ENCODE measurements at regions not wholly inside any gene's neighbourhood (a gene's known extent, or its start where the extent isn't known, plus 50 kb on each side); places are given as distances from the start of the nearest gene placed in this dataset.
"Not testable (repeated sequence)": the region's sequence is repeated elsewhere in the genome, so short reads cannot be mapped to it uniquely, and the experiment has no call there.

GRCh38 chrY:20042993-20043392 is 298.5 kb upstream of the KDM5D start:
- DNase-seq, result no peak

- no peak for DNase-seq
Observed at GRCh38 chrY:20025676-20026075, 281.1 kb upstream of the KDM5D start.

- not testable (repeated sequence) for DNase-seq
Observed at GRCh38 chrY:19993410-19993809, 248.9 kb upstream of the KDM5D start.

GRCh38 chrY:19973012-19973411 is 228.5 kb upstream of the KDM5D start:
- no peak for DNase-seq

GRCh38 chrY:19947702-19948101 is 203.2 kb upstream of the KDM5D start:
- DNase-seq, result no peak

- DNase-seq, result no peak
Observed at GRCh38 chrY:19899011-19899410, 154.5 kb upstream of the KDM5D start.

GRCh38 chrY:19892076-19892964 is 147.8 kb upstream of the KDM5D start:
- peak in 1 of 3 donors; percentile 0 for DNase-seq

- DNase-seq, result no peak
Observed at GRCh38 chrY:19882145-19882544, 137.6 kb upstream of the KDM5D start.

- no peak for DNase-seq
Observed at GRCh38 chrY:19869715-19870114, 125.2 kb upstream of the KDM5D start.

GRCh38 chrY:19869281-19869680 is 124.8 kb upstream of the KDM5D start:
- DNase-seq, result no peak

GRCh38 chrY:19868647-19869046 is 124.1 kb upstream of the KDM5D start:
- no peak for DNase-seq

GRCh38 chrY:19856474-19857135 is 112.1 kb upstream of the KDM5D start:
- DNase-seq, result no peak

GRCh38 chrY:19842972-19843371 is 98.4 kb upstream of the KDM5D start:
- no peak for DNase-seq

GRCh38 chrY:19824136-19824535 is 79.6 kb upstream of the KDM5D start:
- DNase-seq, result no peak

- DNase-seq, result no peak
Observed at GRCh38 chrY:19818546-19818945, 74.0 kb upstream of the KDM5D start.

GRCh38 chrY:19816920-19817319 is 72.4 kb upstream of the KDM5D start:
- no peak for DNase-seq

GRCh38 chrY:19816053-19816823 is 71.7 kb upstream of the KDM5D start:
- no peak for DNase-seq
